Ascending aorta (tissue), 2 donors: ENCODE measurements at regions not wholly inside any gene's neighbourhood (a gene's known extent, or its start where the extent isn't known, plus 50 kb on each side); places are given as distances from the start of the nearest gene placed in this dataset.

Experiments
- DNase-seq, 2 donors: peaks; one replicate each; pipeline ENCODE4 v3.0.0-alpha.2; 2019; ENCODE audit warnings: low spot score in 2 of 2
- H3K27ac ChIP-seq, 2 donors: fragments of 200-600 bp; sonication (generic); one replicate each; pipeline ENCODE4 v1.5.1; 2016 to 2017; ENCODE audit warnings: mild to moderate bottlenecking in 1 of 2
- H3K27me3 ChIP-seq: fragments of 200-600 bp; sonication (generic); one replicate; pipeline ENCODE4 v1.5.1; 2017
- H3K36me3 ChIP-seq, 2 donors: fragments of 200-600 bp; sonication (generic); one replicate each; pipeline ENCODE4 v1.5.1; 2016
- H3K4me1 ChIP-seq, 2 donors: fragments of 200-600 bp; sonication (generic); one replicate each; pipeline ENCODE4 v1.5.1; 2016 to 2017; ENCODE audit warnings: mild to moderate bottlenecking in 1 of 2
- H3K4me3 ChIP-seq, 2 donors: fragments of 200-600 bp; sonication (generic); one replicate each; pipeline ENCODE4 v1.5.1; 2016 to 2017; ENCODE audit warnings: mild to moderate bottlenecking in 1 of 2
- H3K9me3 ChIP-seq, 2 donors: fragments of 200-600 bp; sonication (generic); one replicate each; pipeline ENCODE4 v1.5.1; 2016
- intact Hi-C: fragments of 100-400 bp; cut with DNase I; formaldehyde crosslinking; loops from one replicate; pipeline ENCODE4 v1.15.1; 2023
- TF ChIP-seq, protein P1 (sequence below), 3 experiments: fragments of 200-600 bp in 2 of 3; fragments of 450-650 bp in 1 of 3; sonication (generic) in 2 of 3; IDR thresholded peaks; one replicate each; pipeline ENCODE4 v1.5.1; 2016 to 2019; ENCODE audit warnings: antibody characterized with exemption in 3 of 3, mild to moderate bottlenecking in 1 of 3, moderate library complexity in 1 of 3

DNA sequence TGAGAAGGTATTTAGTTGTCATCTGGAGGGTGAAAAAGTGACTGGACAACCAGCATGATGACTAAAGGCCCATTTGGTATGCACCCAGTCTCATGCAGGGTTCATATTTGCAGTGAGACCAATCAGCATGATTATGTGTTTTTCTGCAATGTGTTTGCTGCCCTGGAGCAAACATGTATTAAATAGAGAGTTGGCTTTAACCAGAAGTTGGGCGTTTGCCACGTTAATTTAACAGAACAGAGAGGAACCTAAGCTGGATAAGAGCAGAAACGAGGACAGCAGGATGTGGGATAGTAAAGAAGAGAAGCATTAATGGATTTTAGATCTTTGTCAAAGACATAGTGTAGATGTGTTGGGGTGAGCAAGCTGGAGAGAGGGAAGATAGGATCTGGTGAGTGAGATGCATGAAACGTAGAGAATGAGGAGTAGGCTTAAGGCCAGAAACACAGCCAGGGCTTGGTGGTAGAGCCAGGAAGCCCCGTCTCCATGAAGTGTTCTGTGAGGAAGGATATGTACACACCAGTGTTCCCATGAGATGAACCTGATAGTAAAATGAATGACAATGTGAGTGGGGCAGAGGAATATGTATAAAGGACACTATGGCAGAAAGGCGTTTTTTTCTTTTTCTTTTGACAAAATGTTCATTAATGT lies 164.0 kb upstream of the PDGFD start:
- Histone ChIP-seq H3K27ac (no peak overlapping the region), H3K4me3 (no peak overlapping the region), H3K4me1 (no peaks in the 10 kb centered on the region), H3K27me3 (no peaks in the 10 kb centered on the region), H3K9me3 (no peaks in the 10 kb centered on the region), H3K36me3 (no peaks in the 10 kb centered on the region)
- intact Hi-C loops = no loop called here
- TF ChIP-seq, protein P1, sequence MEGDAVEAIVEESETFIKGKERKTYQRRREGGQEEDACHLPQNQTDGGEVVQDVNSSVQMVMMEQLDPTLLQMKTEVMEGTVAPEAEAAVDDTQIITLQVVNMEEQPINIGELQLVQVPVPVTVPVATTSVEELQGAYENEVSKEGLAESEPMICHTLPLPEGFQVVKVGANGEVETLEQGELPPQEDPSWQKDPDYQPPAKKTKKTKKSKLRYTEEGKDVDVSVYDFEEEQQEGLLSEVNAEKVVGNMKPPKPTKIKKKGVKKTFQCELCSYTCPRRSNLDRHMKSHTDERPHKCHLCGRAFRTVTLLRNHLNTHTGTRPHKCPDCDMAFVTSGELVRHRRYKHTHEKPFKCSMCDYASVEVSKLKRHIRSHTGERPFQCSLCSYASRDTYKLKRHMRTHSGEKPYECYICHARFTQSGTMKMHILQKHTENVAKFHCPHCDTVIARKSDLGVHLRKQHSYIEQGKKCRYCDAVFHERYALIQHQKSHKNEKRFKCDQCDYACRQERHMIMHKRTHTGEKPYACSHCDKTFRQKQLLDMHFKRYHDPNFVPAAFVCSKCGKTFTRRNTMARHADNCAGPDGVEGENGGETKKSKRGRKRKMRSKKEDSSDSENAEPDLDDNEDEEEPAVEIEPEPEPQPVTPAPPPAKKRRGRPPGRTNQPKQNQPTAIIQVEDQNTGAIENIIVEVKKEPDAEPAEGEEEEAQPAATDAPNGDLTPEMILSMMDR (IDR thresholded peaks at IDR 0.05) = no peak
- DNase-seq = no peak

DNA sequence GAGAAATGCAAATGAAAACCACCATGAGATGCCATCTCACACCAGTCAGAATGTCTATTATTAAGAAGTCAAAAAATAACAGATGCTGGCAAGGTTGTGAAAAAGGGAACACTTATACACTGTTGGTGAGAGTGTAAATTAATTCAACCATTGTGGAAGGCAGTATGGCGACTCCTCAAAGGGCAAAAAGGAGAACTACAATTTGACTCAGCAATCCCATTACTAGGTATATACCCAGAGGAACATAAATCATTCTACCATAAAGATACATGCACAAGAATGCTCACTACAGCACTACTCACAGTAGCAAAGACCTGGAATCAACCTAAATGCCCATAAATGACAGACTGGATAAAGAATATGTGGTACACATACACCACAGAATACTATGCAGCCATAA lies 161.1 kb upstream of the PDGFD start:
- Histone ChIP-seq H3K27me3 (no peaks in the 10 kb centered on the region), H3K27ac (no peak overlapping the region), H3K4me1 (no peaks in the 10 kb centered on the region), H3K4me3 (no peak overlapping the region), H3K9me3 (no peaks in the 10 kb centered on the region), H3K36me3 (no peaks in the 10 kb centered on the region)
- intact Hi-C loops = no loop called here
- TF ChIP-seq, protein P1 (IDR thresholded peaks at IDR 0.05) = no peak
- no peak for DNase-seq

DNA sequence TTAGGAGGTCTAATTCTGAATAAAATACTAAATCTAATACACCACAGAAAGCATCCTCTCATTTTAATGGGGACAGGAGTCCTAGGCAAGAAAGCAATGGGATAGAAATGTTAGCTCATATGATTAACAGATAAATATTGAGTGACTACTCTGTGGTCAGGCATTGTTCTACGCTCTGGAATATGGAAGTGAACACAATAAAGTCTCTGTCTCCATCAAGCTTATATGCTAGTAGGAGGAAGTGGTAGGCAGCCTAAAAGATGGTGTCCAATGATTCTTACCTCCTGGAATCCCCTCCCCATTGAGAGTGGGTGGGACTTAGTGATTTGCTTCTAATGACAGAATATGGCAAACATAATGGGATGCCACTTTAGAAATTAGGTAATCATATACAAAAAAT lies 160.3 kb upstream of the PDGFD start:
- H3K9me3 ChIP-seq = no peaks in the 10 kb centered on the region
- no peaks in the 10 kb centered on the region for H3K36me3 ChIP-seq
- TF ChIP-seq, protein P1 (IDR thresholded peaks at IDR 0.05) = no peak
- intact Hi-C loops = no loop called here
- DNase-seq = no peak
- no peak overlapping the region for H3K4me3 ChIP-seq
- no peaks in the 10 kb centered on the region for H3K27me3 ChIP-seq
- H3K27ac ChIP-seq = no peak overlapping the region
- no peaks in the 10 kb centered on the region for H3K4me1 ChIP-seq

DNA sequence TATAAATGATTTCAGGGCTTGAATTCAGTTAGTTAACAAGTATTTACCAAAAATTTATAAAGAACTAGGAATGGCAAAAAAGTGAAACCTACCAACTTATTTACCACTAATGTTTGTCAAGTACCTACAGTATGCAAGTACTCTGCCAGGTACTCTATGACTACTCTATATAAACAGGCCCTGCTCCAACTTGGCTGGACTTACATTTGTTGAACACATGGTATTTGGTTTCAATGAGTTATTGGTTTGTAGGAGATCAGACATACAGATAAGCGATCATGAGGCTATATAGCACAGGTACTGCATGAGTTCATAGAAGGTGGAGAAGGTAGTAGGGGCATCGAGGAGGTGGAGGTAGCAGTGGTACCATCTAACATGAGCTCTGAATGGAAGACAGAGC lies 159.9 kb upstream of the PDGFD start:
- Histone ChIP-seq H3K4me3 (no peak overlapping the region), H3K4me1 (no peaks in the 10 kb centered on the region), H3K9me3 (no peaks in the 10 kb centered on the region), H3K36me3 (no peaks in the 10 kb centered on the region), H3K27ac (no peak overlapping the region), H3K27me3 (no peaks in the 10 kb centered on the region)
- TF ChIP-seq, protein P1 (IDR thresholded peaks at IDR 0.05) = no peak
- intact Hi-C loops = no loop called here
- no peak for DNase-seq

DNA sequence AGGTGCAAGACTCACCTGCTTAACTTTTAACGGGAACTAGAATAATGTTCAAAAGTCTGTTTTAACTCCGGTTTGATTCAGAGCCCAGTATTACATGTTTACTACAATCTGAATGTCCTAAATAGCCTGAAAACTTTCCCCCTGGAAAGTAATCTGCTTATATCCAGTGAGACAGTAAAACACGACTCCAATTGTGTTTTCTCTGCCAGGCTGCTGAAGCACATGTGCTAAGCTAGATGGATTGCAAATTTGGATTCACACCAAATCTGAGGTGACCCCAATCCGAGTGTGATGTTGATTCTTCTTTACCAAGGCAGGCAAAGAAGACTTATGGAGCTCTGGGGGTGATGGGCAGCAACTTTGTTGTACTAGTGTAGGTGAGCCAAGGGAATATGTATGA lies 158.7 kb upstream of the PDGFD start:
- DNase-seq = no peak
- TF ChIP-seq, protein P1 (IDR thresholded peaks at IDR 0.05) = no peak
- intact Hi-C loops = no loop called here
- Histone ChIP-seq H3K27ac (no peak overlapping the region), H3K27me3 (no peaks in the 10 kb centered on the region), H3K9me3 (no peaks in the 10 kb centered on the region), H3K36me3 (no peaks in the 10 kb centered on the region), H3K4me3 (no peak overlapping the region), H3K4me1 (no peaks in the 10 kb centered on the region)

DNA sequence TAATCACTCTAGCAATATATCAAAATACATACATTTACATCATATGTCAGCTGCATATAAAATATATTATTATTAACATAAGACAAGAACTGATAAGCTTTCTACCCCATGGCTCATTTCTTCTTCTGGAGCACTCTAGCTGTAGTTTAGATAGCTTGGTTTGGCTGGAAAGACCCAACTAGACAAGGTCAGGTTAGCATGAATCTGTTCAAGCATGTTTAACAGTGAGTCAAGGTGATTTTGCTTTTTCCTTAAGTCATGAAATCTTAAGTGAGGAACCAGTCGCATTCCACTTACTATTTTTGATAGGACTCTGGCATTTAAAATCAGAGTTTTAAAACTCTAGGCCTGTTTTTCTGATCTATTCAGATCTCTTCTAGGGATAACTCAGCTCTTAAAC lies 157.0 kb upstream of the PDGFD start:
- intact Hi-C loops = no loop called here
- peaks cover 0 to 6% of the 10 kb centered on the region in 2 donors for H3K9me3 ChIP-seq
- TF ChIP-seq, protein P1 (IDR thresholded peaks at IDR 0.05) = no peak
- H3K27me3 ChIP-seq = no peaks in the 10 kb centered on the region
- no peaks in the 10 kb centered on the region for H3K36me3 ChIP-seq
- H3K4me1 ChIP-seq = no peaks in the 10 kb centered on the region
- no peak overlapping the region for H3K27ac ChIP-seq
- no peak for DNase-seq
- no peak overlapping the region for H3K4me3 ChIP-seq
